ENCODE measurements at regions not wholly inside any gene's neighbourhood (a gene's known extent, or its start where the extent isn't known, plus 50 kb on each side); places are given as distances from the start of the nearest gene placed in this dataset.

GRCh38 chr13:104785952-104786351 is 1719.7 kb upstream of the SLC10A2 start:
- Mint-ChIP-seq H3K9me3 (ENCODE audit: low read depth) (no peaks in the 10 kb centered on the region), H3K36me3 (ENCODE audit: low read depth) (no peaks in the 10 kb centered on the region), H3K27ac (ENCODE audit: unreplicated experiment) (no peak overlapping the region), H3K4me1 (ENCODE audit: low read depth) (peaks cover 5% of the 10 kb centered on the region), H3K27me3 (ENCODE audit: low read depth) (no peaks in the 10 kb centered on the region), H3K4me3 (ENCODE audit: unreplicated experiment) (no peak overlapping the region)
- TF ChIP-seq, protein P1, sequence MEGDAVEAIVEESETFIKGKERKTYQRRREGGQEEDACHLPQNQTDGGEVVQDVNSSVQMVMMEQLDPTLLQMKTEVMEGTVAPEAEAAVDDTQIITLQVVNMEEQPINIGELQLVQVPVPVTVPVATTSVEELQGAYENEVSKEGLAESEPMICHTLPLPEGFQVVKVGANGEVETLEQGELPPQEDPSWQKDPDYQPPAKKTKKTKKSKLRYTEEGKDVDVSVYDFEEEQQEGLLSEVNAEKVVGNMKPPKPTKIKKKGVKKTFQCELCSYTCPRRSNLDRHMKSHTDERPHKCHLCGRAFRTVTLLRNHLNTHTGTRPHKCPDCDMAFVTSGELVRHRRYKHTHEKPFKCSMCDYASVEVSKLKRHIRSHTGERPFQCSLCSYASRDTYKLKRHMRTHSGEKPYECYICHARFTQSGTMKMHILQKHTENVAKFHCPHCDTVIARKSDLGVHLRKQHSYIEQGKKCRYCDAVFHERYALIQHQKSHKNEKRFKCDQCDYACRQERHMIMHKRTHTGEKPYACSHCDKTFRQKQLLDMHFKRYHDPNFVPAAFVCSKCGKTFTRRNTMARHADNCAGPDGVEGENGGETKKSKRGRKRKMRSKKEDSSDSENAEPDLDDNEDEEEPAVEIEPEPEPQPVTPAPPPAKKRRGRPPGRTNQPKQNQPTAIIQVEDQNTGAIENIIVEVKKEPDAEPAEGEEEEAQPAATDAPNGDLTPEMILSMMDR (IDR thresholded peaks at IDR 0.05): no peak
- DNase-seq (ENCODE audit: low spot score): no peak

DNA sequence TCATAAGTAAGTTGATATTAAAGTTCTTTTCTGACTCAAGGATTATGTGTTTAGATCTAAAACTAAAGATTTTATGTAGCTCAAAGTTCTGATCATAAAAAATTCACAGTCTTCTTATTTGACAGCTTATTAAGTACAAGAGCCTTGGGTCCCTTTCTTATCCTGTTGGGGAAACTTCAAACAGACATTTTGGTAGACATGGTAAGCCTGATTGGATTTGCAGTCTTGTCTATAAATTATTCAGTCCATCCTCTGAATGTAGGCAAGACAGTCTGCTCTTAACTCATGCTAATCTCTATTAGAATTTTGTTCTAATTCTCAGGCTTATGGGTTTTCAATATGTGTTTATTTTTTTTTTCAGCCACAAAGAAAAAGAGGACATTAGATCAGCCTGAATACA is 1718.7 kb upstream of the SLC10A2 start:
- Mint-ChIP-seq H3K9me3 (ENCODE audit: low read depth) (no peaks in the 10 kb centered on the region), H3K4me3 (ENCODE audit: unreplicated experiment) (no peak overlapping the region)

GRCh38 chr13:104782741-104783140 is 1716.5 kb upstream of the SLC10A2 start:
- H3K27me3 Mint-ChIP-seq (ENCODE audit: low read depth): no peaks in the 10 kb centered on the region
- no peak overlapping the region for H3K4me3 Mint-ChIP-seq (ENCODE audit: unreplicated experiment)
- H3K9me3 Mint-ChIP-seq (ENCODE audit: low read depth): no peaks in the 10 kb centered on the region
- TF ChIP-seq, protein P1 (IDR thresholded peaks at IDR 0.05): no peak
- DNase-seq (ENCODE audit: low spot score): no peak
- no peaks in the 10 kb centered on the region for H3K36me3 Mint-ChIP-seq (ENCODE audit: low read depth)
- H3K27ac Mint-ChIP-seq (ENCODE audit: unreplicated experiment): no peak overlapping the region
- H3K4me1 Mint-ChIP-seq (ENCODE audit: low read depth): peaks cover 21% of the 10 kb centered on the region

More for the DNA sequence above, 1718.7 kb upstream of the SLC10A2 start:
- no peaks in the 10 kb centered on the region for H3K27me3 Mint-ChIP-seq (ENCODE audit: low read depth)
- peaks cover 11% of the 10 kb centered on the region for H3K4me1 Mint-ChIP-seq (ENCODE audit: low read depth)
- TF ChIP-seq, protein P1 (IDR thresholded peaks at IDR 0.05): no peak
- no peak for DNase-seq (ENCODE audit: low spot score)
- H3K27ac Mint-ChIP-seq (ENCODE audit: unreplicated experiment): no peak overlapping the region
- no peaks in the 10 kb centered on the region for H3K36me3 Mint-ChIP-seq (ENCODE audit: low read depth)

DNA sequence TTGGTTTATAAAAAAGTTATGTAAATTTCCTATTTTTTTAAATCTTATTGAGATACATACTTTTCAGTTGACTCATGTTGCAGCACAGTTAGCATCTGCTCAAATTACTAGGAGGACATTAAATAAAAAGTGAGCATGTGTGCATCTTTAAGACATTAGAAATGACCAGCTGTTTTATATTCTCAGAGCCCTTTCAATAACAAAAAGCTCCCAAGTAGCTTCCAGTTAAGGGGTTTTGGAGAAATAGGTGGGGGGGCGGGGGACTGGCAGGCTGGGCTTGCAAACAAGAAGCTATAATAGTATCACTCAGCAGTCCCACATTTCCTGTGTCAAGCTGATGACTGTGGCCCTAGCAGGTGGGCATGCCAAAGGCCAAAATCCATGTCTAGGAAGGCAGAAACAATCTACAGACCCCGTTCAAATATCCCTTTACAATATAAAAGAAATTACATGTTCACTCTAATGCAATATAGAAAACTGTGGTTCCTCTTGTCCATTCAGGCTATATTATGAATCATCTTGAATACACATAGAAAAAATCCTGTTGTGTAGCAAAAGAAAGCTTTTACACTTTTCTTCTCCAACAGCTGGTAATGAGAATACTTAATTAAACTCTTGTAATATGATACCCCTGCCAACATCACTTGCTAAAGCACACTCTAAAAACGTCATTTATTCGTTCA is 1713.2 kb upstream of the SLC10A2 start:
- Mint-ChIP-seq H3K27me3 (ENCODE audit: low read depth) (no peaks in the 10 kb centered on the region), H3K4me1 (ENCODE audit: low read depth) (peaks cover 21% of the 10 kb centered on the region), H3K9me3 (ENCODE audit: low read depth) (no peaks in the 10 kb centered on the region), H3K36me3 (ENCODE audit: low read depth) (no peaks in the 10 kb centered on the region), H3K27ac (ENCODE audit: unreplicated experiment) (peak overlapping the region; percentile 15), H3K4me3 (ENCODE audit: unreplicated experiment) (no peak overlapping the region)
- TF ChIP-seq, protein P1 (IDR thresholded peaks at IDR 0.05): no peak
- no peak for DNase-seq (ENCODE audit: low spot score)

DNA sequence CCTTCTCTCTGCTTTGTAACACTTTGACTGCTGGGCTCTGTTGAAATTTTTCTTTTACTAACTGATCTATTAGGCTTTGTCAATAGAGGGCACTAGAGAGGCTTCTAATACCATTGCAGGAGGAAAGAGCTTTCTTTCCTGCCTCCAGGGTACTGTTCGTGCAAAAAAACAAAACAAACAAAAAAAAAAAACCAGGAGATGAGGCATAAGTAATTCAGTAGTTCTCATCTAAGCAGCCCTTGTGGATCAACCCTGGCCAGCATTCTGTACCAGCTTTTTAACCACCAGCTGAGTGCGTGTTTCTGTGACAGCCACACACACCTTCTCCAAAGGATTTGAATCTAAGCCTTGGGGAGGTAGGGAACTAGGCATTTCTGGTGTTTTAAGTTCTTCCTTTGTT is 1707.6 kb upstream of the SLC10A2 start:
- DNase-seq (ENCODE audit: low spot score): no peak
- Mint-ChIP-seq H3K4me3 (ENCODE audit: unreplicated experiment) (no peak overlapping the region), H3K27me3 (ENCODE audit: low read depth) (no peaks in the 10 kb centered on the region), H3K4me1 (ENCODE audit: low read depth) (peaks cover 8% of the 10 kb centered on the region), H3K36me3 (ENCODE audit: low read depth) (no peaks in the 10 kb centered on the region), H3K9me3 (ENCODE audit: low read depth) (peaks cover 3% of the 10 kb centered on the region), H3K27ac (ENCODE audit: unreplicated experiment) (no peak overlapping the region)
- TF ChIP-seq, protein P1 (IDR thresholded peaks at IDR 0.05): peak; percentile 87

Measured in chondrocyte (in vitro differentiated cells).